C4-2B (cell line): ENCODE measurements at regions not wholly inside any gene's neighbourhood (a gene's known extent, or its start where the extent isn't known, plus 50 kb on each side); places are given as distances from the start of the nearest gene placed in this dataset.

ENCODE experiments used
- H3K27ac ChIP-seq: fragments of 450-650 bp; 2 replicates; pipeline ENCODE4 v1.5.1; 2017
- CTCF ChIP-seq: fragments of 450-650 bp; conservative IDR thresholded peaks from 2 replicates; pipeline ENCODE4 v1.5.1; 2017; ENCODE audit warnings: mild to moderate bottlenecking
- ZFX ChIP-seq: fragments of 450-650 bp; IDR thresholded peaks from 2 replicates; pipeline ENCODE4 v1.6.1; 2017

- H3K27ac ChIP-seq: no peak overlapping the region
- TF ChIP-seq ZFX: no peak
- no peak for TF ChIP-seq CTCF
Observed at GRCh38 chr5:14954216-14954615, 82.6 kb upstream of the ANKH start.

- H3K27ac ChIP-seq: no peak overlapping the region
- no peak for TF ChIP-seq CTCF
- no peak for TF ChIP-seq ZFX
Observed at GRCh38 chr5:14953075-14953607, 81.6 kb upstream of the ANKH start.

- TF ChIP-seq CTCF: no peak
- no peak for TF ChIP-seq ZFX
- no peak overlapping the region for H3K27ac ChIP-seq
Observed at GRCh38 chr5:14948383-14948782, 76.8 kb upstream of the ANKH start.

- TF ChIP-seq ZFX (no peak), CTCF (peak; percentile 69)
- peak overlapping the region; percentile 39; the same call in 1 of the 2 replicates for H3K27ac ChIP-seq
Observed at GRCh38 chr5:14946815-14947620, 75.4 kb upstream of the ANKH start.

- peak overlapping the region; percentile 54; the same call in 1 of the 2 replicates for H3K27ac ChIP-seq
- TF ChIP-seq CTCF (no peak), ZFX (no peak)
Observed at GRCh38 chr5:14945450-14945849, 73.9 kb upstream of the ANKH start.

- H3K27ac ChIP-seq: peak overlapping the region; percentile 54; the same call in 1 of the 2 replicates
- TF ChIP-seq CTCF (no peak), ZFX (no peak)
Observed at GRCh38 chr5:14944996-14945395, 73.4 kb upstream of the ANKH start.

GRCh38 chr5:14944350-14944739 is 72.8 kb upstream of the ANKH start:
- TF ChIP-seq ZFX (no peak), CTCF (no peak)
- H3K27ac ChIP-seq: no peak overlapping the region
